Small intestine (tissue), 7 donors: ENCODE measurements at regions not wholly inside any gene's neighbourhood (a gene's known extent, or its start where the extent isn't known, plus 50 kb on each side); places are given as distances from the start of the nearest gene placed in this dataset.
"Not testable (repeated sequence)": the region's sequence is repeated elsewhere in the genome, so short reads cannot be mapped to it uniquely, and the experiment has no call there.

Source experiments
- DNase-seq, 2 donors: peaks; one replicate each; pipeline versions ENCODE4 v3.0.0 to v3.0.0-alpha.2; 2013
- FAIRE-seq: peaks from 2 replicates; lab custom pipeline; 2012; peaks lifted over from hg19 to GRCh38; lab: Jason Lieb, UNC
- H3K27ac ChIP-seq, 3 donors: one replicate each; pipeline ENCODE4 v1.5.1; 2013; ENCODE audit warnings: low read length in 2 of 3, mild to moderate bottlenecking in 2 of 3, control low read depth in 1 of 3, inconsistent platforms in 1 of 3, low read depth in 1 of 3, moderate library complexity in 1 of 3
- H3K27me3 ChIP-seq, 3 donors: one replicate each; pipeline ENCODE4 v1.6.1; 2013; ENCODE audit warnings: low read length in 3 of 3, inconsistent platforms in 1 of 3; ENCODE audit not compliant: control insufficient read depth in 3 of 3, insufficient read depth in 3 of 3
- H3K36me3 ChIP-seq, 3 donors: one replicate each; pipeline ENCODE4 v1.6.1; 2013; ENCODE audit warnings: low read length in 3 of 3, inconsistent platforms in 1 of 3, low read depth in 1 of 3, mild to moderate bottlenecking in 1 of 3, moderate library complexity in 1 of 3; ENCODE audit not compliant: control insufficient read depth in 3 of 3, insufficient read depth in 2 of 3
- H3K4me1 ChIP-seq, 3 donors: one replicate each; pipeline ENCODE4 v1.6.1; 2013; ENCODE audit warnings: low read length in 2 of 3, inconsistent platforms in 1 of 3, low read depth in 1 of 3, mild to moderate bottlenecking in 1 of 3, moderate library complexity in 1 of 3; ENCODE audit not compliant: control insufficient read depth in 3 of 3, insufficient read depth in 2 of 3
- H3K4me3 ChIP-seq, 3 donors: one replicate each; pipeline ENCODE4 v1.5.1; 2013; ENCODE audit warnings: low read length in 3 of 3, control low read depth in 1 of 3, inconsistent platforms in 1 of 3, low read depth in 1 of 3, mild to moderate bottlenecking in 1 of 3, moderate library complexity in 1 of 3
- H3K9me3 ChIP-seq, 2 donors: one replicate each; pipeline ENCODE4 v1.6.1; 2013; ENCODE audit warnings: low read depth in 1 of 2, low read length in 1 of 2; ENCODE audit not compliant: control insufficient read depth in 2 of 2, insufficient read depth in 1 of 2
- WGBS, 3 donors: extraction: QIAGEN DNeasy Blood & Tissue Kit; methylation state at CpG; one replicate each; pipeline ENCODE4 v1.1.7; 2013; 5-methylcytosine and 5-hydroxymethylcytosine counted together
- donor health status: healthy with polysubstance abuse.
- donor health status: control.
- donor health status: control.
- donor health status: Bipolar disorder and iron deficiency.
- donor health status: healthy.

DNA sequence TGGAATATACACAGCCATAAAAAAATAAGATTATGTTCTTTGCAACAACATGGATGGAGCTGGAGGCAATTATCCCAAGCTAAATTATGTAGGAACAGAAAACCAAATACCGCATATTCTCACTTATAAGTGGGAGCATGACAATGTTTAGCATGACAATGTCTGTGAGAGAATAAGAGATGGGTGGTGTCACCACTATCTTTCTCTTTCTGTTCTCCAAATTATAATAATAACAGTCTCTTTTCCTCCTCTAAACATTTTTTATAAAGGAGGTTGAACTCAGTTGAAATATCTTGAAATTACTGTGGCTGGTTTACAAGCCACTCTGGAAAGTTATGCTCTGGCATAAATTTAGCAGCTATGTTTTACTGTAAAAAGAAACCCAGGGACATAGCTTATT lies 108.4 kb upstream of the NBPF19 start:
- not testable (repeated sequence) for H3K4me3 ChIP-seq, FAIRE-seq, H3K27me3 ChIP-seq, DNase-seq, H3K9me3 ChIP-seq, H3K36me3 ChIP-seq, H3K4me1 ChIP-seq, H3K27ac ChIP-seq
- 87 to 96% (median 94%) methylated on average over 1 of the region's 1 CpG for WGBS, 3 donors

DNA sequence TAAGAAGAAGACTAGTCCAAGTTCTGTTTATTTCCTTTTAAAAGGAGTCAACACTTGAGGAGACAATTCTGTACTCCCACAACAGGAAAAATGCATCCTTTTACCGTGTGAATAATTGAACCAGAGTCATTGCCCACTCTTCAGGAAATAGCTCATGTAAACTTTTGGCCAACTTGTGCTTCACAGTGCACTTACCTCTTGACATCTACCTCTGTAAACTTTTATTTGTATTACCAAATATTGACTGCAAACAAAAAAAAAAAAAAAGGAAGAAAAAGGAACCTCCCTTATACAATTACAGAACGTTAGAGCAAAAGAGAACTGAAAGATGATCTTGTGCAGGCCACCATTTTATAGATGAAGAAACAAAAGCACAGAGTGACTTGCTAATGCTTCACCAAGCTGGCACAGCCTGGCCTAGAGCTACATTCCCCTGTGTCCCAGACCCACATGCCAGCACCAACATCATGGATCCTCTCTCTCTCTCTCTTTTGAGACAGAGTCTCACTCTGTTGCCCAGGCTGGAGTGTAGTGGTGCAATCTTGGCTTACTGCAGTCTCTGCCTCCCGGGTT lies 107.3 kb upstream of the NBPF19 start:
- not testable (repeated sequence) for H3K4me3 ChIP-seq, FAIRE-seq, H3K4me1 ChIP-seq, H3K27me3 ChIP-seq, H3K27ac ChIP-seq, H3K9me3 ChIP-seq, H3K36me3 ChIP-seq, DNase-seq
- 37 to 55% (median 50%) methylated on average over 1 to 2 of the region's 3 CpGs for whole genome bisulfite sequencing, 3 donors

DNA sequence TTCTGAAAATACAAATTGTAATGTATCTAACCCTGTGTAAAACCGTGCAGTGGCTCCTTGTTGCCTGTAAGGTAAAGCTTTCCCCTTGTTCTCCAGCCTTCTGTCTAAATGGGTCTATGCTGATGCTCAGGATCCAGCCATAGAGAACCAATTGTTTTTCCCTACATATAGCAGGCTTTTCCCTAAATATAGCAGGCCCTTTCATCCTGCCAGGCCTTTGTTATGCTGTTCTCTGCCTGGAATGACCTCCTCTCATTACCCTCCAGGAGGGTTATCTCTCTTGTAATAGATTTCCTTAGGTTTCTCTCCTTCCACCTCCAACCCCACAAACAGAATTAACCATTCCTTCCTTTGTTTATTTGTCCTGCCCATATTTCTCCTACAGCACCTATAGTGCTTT lies 106.5 kb upstream of the NBPF19 start:
- H3K4me1 ChIP-seq, H3K36me3 ChIP-seq, FAIRE-seq, H3K9me3 ChIP-seq, H3K27me3 ChIP-seq, DNase-seq, H3K4me3 ChIP-seq, H3K27ac ChIP-seq: not testable (repeated sequence)
- 80 to 88% (median 88%) methylated on average over 1 of the region's 1 CpG for WGBS, 3 donors

DNA sequence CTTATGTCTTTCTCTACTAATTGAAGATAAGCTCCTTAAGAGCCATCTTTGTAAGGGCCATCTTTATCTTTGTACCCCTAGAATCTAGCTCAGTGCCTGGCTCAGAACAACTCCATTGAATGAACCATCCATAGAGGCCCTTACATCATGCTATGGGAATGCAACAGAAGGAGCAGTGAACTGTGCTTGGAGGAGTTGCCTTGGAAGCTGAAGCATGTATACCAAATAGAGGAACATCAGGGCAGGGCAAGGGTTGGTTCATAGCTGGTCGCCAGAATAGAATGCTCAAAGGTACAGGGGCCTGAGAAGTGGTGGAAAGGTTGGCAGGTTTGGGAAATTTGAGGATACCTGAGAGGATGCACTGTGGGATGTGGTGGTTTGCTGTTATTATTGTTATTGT lies 105.8 kb upstream of the NBPF19 start:
- not testable (repeated sequence) for FAIRE-seq, H3K4me3 ChIP-seq, H3K4me1 ChIP-seq, H3K9me3 ChIP-seq, H3K27me3 ChIP-seq, H3K36me3 ChIP-seq, H3K27ac ChIP-seq, DNase-seq
- WGBS, 3 donors = no CpG with 5 or more reads among the region's 1 CpG

DNA sequence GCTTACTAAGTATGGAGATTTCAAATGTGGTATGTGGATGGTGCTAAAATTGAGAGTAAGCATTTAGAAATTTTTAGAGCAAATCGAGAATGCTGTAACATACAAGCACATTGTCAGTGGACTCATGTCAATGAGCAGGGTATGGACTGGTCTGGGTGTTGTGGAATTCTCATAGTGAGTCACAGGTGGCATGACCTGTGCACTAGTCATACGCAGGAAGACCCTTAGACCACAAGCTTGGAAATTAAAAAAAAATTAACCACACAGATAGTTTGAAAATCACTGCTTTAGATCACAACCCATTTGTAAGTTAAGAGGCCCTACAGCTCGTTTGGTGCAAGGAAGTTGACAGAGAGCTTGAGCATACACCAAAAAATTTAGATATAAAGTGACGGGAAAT lies 102.9 kb upstream of the NBPF19 start:
- DNase-seq, FAIRE-seq, H3K4me1 ChIP-seq, H3K4me3 ChIP-seq, H3K27ac ChIP-seq, H3K36me3 ChIP-seq, H3K9me3 ChIP-seq, H3K27me3 ChIP-seq: not testable (repeated sequence)
- WGBS, 3 donors = 74 to 89% (median 89%) methylated on average over 1 of the region's 4 CpGs

DNA sequence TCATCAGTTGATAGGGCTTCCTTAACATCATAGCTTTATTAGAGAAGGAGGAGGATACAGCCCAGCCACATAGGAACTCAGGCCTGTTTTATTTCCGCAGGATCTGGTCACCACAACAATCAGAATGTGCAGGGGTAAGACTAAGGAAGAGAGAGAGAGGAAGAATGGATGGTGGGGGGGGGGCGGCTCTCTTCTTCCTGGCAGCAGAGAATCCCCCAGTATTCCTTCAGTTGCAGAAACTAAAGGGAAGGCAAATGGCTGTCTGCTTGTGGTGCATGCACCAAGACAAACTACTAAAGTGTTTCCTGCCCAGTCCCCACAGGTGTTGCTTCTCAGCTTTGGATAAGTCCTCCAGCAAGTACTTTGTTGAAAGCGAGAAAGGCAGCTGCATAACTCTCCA lies 96.4 kb upstream of the NBPF19 start:
- not testable (repeated sequence) for H3K27ac ChIP-seq, H3K27me3 ChIP-seq, H3K9me3 ChIP-seq, FAIRE-seq, DNase-seq, H3K4me1 ChIP-seq, H3K36me3 ChIP-seq, H3K4me3 ChIP-seq
- 61 to 100% (median 69%) methylated on average over 1 to 2 of the region's 3 CpGs for WGBS, 3 donors

DNA sequence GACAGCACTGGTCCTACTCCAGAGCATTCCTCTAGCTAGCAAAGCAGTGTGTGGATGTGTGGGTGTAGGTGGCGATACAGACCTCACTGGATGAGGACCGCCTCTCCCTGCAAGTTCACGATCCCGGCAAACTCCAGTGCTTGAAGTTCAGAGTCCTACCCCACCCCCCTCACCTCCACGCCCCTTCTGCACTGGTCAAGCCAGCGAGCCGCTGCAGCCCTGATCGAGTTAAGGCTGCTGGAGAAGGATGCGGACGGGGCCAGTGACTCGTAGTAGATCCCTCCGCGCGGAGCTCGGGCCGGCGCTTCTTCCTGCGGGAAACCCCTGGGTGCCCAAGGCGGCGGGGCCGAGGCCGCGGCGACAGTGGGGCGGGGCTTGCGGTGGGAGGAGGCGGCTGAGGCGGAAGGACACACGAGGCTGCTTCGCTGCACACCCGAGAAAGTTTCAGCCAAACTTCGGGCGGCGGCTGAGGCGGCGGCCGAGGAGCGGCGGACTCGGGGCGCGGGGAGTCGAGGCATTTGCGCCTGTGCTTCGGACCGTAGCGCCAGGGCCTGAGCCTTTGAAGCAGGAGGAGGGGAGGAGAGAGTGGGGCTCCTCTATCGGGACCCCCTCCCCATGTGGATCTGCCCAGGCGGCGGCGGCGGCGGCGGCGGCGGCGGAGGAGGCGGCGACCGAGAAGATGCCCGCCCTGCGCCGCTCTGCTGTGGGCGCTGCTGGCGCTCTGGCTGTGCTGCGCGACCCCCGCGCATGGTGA lies 84.5 kb upstream of the NBPF19 start:
- peak; percentile 54 to 79 for DNase-seq
- not testable (repeated sequence) for H3K27me3 ChIP-seq, H3K36me3 ChIP-seq, H3K9me3 ChIP-seq, FAIRE-seq, H3K4me1 ChIP-seq
- peak overlapping the region; percentile 30 to 59 (median 30) for H3K4me3 ChIP-seq
- peak overlapping the region in 1 of 3 donors; percentile 38 for H3K27ac ChIP-seq
- 0 to 1% (median 0%) methylated on average over 15 to 54 of the region's 69 CpGs for WGBS, 3 donors

DNA sequence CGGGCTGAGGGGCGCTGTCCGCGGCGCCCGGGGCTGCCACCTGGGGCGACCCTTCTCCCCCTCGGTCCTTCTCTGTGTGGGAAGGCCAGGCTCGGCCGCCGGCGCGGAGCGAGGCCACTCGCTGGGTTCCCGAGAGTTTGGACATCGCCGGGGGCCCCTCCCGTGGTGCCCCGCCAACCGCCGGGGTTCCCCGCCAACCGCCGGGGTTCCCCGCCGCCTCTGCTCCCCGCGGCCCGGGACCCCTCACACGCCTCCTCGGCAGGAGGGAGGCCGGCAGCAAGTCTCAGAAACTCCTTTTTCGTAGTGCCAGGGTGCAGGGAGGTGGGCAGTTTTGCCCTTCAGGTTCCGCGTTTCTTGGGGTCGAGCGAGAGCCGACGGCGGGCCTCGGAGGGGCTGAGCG lies 83.9 kb upstream of the NBPF19 start:
- not testable (repeated sequence) for H3K27ac ChIP-seq, H3K36me3 ChIP-seq, H3K4me1 ChIP-seq, FAIRE-seq, H3K9me3 ChIP-seq, DNase-seq, H3K27me3 ChIP-seq
- H3K4me3 ChIP-seq = peak overlapping the region in 2 of 3 donors; percentile 30 to 59
- WGBS, 3 donors = 0% methylated on average over 4 of the region's 43 CpGs; no CpG with 5 or more reads in 2 of the 3 donors
